NCI-H510A treated with DMSO at 0.1 percent for 48 hours (cell line): ENCODE measurements at regions not wholly inside any gene's neighbourhood (a gene's known extent, or its start where the extent isn't known, plus 50 kb on each side); places are given as distances from the start of the nearest gene placed in this dataset.
"Not testable (repeated sequence)": the region's sequence is repeated elsewhere in the genome, so short reads cannot be mapped to it uniquely, and the experiment has no call there.

Experiments used
- DNase-seq: peaks from one replicate; lab custom pipeline; 2025; lab: John Stamatoyannopoulos, UW

DNA sequence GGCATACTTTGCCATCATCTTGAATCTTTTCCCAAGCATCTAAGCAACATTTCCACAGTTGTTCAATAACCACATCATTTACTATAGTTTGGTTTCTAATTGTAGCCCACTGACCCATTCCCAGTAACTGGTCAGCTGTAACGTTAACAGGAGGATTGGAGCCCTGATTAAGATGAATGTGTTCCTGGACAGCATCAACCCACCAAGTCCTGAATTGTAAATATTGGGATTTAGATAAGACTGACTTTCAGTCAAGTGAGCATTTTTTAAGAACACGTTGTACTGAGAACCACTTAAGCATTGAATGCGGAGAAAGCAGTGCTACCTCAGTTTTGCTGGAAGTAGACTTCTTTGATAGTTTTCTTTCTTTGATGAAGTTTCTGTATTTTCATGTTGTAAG lies 53.3 kb upstream of the ARL4D start:
- not testable (repeated sequence) for DNase-seq

DNA sequence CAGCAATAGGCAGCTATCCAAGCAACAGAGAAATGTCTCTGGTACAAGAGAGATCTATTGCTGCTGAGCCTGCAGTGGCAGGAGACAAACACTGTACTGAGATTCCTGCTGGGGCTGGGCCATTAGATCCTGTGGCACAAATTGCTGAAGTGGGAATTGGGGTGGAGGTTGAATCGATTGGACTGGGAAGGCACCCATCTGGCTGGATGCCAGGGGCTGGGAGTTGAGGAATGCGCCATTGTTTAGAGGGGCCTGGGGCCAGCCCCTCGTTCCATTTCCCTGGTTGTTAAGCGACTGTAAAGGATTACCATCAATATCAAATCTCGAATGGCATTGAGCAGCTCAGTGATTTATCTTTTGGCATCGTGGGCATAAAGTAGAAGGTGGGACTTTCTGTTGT lies 54.1 kb upstream of the ARL4D start:
- no peak for DNase-seq

DNA sequence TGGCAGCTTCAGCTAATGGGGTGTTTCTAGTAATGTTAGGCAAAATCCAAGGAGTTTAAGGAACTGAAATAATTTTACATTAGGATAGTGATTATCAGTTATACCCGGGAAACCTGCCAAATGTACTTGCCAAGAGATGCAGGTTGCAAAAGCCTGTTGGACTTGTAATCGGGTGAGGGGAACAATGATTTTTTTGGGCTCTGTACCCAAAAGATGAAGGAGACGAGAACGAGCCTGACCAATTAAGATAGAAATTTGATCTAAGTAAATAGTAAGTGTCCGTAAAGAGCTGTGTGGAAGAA lies 56.3 kb upstream of the ARL4D start:
- DNase-seq: no peak

DNA sequence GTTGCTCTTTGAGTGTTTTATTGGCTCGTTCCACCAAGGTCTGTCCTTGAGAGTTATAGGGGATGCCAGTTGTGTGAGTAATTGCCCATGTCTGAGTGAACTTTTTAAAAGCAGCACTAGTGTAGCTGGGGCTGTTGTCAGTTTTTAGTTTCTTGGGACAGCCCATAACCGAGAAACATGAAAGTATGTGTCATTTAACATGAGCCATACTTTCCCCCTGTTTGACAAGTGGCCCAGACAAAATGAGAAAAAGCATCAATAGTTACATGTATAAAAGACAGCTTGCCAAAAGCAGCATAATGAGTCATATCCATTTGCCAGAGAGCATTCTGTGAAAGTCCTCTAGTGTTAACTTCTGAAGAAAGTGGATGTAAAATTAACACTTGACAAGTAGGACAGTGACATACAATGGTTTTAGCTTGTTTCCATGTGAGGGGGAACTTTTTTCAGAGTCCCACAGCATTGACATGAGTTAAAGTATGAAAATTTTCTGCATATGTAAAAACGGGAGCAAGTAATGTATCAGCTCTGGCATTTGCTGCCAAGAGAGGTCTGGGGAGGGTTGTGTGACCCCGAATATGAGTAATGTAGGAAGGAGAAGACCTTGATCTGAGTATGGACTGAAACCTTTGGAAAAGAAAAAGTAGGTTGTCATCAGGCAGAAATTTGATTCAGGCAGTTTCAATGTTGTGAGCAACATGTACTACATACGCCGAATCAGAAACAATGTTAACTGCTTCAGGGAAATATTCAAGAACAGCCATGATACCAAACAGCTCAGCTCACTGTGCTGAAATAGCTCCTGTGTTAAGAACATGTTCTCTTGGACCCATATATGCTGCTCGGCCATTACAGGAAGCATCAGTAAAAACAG lies 56.8 kb upstream of the ARL4D start:
- no peak for DNase-seq

DNA sequence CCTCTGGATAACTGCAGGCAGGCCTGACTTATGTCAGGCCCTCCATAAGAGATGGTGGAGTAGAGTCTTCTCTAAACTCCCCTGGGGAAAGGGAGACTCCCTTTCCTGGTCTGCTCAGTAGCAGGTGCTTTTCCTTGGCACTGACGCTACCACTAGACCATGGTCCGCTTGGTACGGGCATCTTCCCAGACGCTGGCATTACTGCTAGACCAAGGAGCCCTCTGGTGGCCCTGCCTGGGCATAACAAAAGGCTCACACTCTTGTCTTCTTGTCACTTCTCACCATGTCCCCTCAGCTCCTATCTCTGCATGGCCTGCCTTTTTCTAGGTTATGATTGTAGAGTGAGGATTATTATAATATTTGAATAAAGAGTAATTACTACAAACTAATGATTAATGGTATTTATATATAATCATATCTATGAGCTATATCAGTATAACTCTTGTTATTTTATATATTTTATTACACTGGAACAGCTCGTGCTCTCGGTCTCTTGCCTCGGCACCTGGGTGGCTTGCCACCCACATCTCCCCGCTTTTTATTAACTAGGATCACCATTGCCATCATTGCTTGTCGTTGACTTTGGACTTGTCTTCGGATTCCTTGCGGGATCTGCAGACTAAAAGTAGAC lies 59.8 kb upstream of the ARL4D start:
- peak; percentile 52 for DNase-seq

DNA sequence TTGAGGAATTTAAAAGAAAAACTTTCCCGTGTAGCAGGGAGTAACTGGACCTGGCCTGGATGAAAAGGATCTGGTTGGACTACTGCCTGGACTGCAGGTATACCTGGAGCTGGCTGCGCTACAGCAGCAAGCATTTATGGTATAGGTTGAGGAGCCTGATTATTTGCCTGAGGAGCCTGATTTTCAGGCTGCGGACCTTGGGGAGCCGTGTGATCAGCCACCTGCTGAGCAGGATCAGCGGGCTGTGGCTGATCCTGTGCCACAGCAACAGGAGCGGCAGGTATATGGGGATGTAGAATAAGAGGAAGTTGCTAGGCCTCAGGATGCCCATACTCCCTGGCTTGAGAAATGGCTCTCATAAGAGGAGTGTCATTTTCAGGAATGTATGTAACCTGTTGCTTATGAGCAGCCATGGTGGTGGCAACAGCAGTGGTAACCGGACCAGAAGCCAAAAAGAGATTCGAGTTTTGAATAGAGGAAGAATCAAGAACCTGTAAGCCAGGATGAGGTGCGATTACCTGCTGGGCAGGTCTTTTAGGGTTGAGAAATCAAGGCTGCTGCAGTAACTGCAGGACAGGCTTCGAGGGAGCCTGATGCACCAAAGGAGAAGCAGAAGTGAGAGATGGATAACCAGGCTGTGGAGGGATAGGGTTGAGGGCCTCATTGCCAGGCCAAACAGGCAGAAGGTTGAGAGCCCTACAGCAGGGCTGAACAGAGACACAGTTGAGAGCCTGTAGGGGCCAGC lies 60.9 kb upstream of the ARL4D start:
- DNase-seq: no peak

DNA sequence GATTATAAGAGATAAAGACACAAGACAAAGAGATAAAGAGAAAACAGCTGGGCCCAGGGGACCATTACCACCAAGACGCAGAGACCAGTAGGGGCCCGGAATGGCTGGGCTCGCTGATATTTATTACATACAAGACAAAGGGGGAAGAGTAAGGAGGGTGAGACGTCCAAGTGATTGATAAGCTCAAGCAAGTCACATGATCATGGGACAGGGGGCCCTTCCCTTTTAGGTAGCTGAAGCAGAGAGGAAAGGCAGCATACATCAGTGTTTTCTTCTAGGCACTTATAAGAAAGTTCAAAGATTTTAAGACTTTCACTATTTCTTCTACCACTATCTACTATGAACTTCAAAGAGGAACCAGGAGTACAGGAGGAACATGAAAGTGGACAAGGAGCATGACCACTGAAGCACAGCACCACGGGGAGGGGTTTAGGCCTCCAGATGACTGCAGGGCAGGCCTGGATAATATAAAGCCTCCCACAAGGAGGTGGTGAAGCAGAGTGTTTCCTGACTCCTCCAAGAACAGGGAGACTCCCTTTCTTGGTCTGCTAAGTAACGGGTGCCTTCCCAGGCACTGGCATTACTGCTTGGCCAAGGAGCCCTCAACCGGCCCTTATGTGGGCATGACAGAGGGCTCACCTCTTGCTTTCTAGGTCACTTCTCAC lies 63.9 kb upstream of the ARL4D start:
- no peak for DNase-seq

DNA sequence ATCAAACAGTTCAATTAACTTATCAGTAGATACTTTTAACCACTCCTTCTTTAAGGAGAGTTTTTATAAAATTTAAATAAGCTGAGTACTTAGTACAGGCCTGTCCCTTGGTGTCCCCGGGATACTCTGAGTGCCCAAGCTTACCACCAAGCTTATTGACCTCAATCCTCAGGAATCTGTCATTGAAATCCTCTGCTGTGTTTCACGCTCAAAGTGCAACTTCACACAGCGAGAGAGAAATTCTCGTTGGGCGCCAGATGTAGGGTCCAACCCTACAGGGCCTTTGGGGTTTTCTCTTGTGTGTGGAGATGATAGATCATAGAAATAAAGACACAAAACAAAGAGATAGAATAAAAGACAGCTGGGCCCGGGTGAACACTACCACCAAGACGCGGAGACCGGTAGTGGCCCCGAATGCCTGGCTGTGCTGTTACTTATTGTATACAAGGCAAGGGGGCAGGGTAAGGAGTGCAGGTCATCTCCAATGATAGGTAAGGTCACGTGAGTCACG lies 65.3 kb upstream of the ARL4D start:
- no peak for DNase-seq

DNA sequence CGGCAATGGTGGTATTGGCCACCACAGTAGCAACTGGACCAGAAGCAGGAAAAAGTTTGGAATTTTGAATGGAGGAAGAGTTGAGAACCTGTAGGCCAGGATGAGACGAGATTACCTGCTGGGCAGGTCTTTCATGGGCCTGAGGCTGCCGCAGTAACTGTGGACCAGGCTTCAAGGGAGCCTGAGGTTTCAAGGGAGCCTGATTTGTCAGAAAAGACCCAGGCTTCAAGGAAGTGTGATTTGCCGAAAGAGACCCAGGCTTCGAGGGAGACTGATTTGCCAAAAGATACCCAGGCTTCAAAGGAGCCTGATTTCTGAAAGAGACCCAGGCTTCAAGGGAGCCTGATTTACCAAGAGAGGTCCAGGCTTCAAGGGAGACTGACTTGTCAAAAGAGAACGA lies 66.6 kb upstream of the ARL4D start:
- DNase-seq: no peak

DNA sequence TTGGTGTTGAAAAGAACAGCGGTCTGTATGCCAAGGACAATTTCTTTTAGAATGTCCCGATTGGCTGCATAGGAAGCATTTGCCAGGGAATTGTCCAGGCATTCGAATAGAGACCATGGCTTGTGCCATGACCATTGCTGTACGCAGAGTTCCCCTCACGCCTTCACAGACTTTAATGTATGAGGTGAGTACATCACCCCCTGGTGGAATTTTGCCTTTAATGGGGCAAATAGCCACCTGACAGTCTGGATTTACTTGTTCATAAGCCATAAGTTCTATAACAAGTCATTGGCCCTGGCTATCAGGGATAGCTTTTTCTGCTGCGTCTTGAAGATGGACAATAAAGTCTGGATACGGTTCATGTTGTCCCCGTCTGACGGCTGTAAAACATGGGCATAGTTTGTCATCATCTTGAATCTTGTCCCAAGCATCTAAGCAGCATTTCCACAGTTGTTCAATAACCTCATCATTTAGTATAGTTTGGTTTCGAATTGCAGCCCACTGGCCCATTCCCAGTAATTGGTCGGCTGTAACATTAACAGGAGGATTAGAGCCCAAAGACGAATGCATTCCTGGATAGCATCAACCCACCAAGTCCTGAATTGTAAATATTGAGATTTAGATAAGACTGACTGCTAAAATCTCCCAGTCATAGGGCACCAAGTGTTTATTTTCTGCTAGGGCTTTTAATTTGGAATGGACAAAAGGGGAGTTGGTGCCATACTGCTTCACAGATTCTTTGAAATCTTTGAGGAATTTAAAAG lies 67.7 kb upstream of the ARL4D start:
- no peak for DNase-seq

DNA sequence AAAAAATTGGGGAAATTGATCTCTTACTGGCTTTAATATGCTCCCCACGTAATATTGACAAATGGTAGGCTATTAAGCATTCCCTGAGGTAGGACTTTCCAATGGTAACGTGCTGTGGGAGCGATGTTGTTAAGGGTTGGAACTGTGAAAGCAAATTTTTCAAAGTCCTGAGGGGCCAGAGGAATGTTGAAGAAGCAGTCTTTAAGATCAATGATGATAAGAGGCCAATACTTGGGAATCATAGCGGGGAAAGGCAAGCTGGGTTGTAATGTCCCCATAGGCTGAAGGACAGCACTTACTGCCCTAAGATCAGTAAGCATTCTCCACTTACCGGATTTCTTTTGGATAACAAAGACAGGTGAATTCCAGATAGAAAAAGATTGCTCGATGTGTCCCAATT lies 69.6 kb upstream of the ARL4D start:
- no peak for DNase-seq

DNA sequence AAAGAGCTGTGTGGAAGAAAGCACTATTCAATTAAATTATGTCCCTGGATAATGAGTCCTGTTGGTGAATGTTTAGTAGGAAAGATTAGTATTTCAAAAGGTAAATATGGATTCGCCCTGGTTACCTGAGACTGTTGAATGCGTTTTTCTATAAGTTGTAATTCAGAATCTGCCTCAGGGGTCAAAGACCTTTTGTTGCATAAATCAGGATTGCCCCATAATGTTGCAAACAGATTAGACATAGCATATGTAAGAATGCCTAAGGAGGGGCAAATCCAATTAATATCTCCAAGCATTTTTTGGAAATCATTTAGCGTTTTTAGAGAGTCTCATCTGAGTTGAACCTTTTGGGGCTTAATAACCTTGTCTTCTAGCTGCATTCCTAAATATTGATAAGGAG lies 70.1 kb upstream of the ARL4D start:
- DNase-seq: no peak

DNA sequence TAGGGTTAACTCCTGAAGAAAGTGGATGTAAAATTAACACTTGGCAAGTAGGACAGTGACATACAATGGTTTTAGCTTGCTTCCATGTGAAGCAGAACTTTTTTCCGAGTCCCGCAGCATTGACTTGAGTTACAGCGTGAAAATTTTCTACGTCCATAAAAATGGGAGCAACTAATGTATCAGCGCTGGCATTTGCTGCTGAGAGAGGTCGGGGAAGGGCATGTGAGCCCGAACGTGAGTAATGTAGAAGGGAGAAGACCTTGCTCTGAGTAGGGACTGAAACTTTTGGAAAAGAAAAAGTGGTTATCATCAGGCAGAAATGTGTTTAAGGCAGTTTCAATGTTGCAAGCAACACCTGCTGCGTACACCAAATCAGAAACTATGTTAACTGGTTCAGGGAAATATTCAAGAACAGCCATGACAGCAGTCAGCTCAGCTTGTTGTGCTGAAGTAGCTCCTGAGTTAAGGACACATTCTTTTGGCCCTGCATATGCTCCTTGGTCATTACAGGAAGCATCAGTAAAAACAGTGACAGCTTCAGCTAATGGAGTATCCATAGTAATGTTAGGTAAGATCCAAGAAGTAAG lies 70.9 kb upstream of the ARL4D start:
- no peak for DNase-seq

DNA sequence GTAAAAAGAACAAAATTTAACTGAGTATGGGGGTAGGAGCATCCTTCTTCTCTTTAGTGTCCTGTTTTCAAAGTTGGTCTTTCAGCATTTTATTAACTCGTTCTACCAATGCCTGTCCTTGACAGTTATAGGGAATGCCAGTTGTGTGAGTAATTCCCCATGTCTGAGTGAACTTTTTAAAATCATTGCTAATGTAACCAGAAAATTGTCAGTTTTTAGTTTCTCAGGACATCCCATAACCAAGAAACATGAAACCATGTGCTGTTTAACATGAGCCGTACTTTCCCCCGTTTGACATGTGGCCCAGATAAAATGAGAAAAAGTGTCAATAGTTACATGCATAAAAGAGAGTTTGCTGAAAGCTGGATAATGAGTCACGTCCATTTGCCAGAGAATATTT lies 71.4 kb upstream of the ARL4D start:
- no peak for DNase-seq

DNA sequence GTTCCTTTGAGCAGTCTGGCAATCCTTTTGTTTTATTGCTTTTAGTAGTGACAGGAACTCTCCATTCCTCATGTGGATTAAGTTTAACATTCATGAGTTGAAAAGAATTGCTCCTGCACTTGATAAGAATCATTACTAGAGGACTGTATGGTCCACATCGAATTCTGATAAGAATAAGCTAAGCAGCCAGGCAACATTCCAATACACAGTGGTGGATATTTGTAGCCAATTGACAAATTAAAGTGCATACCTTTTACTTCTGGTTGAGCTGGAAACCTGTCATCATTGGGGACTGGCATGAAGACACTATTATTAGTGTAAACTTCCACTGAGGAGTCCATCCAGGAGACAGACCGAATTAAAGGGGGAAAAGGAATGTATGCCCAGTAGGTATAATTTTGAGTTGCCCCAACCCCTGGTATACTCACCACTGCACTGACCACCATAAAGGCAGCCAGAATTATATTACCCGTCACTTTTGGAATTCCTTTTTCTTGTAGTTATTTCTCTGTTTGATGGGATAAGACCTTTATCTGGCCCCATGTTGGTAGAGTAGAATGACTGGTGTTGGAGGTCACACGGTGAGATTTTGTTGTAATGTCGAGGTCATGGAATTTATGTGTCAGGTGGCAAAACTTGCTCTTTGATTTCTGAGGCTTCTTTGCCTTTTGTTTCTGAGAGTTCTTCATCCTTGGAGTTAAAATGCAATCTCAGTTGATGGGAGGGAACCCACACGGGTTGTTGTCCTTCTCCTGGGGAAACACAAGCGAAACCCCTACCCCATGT lies 72.1 kb upstream of the ARL4D start:
- DNase-seq: no peak

DNA sequence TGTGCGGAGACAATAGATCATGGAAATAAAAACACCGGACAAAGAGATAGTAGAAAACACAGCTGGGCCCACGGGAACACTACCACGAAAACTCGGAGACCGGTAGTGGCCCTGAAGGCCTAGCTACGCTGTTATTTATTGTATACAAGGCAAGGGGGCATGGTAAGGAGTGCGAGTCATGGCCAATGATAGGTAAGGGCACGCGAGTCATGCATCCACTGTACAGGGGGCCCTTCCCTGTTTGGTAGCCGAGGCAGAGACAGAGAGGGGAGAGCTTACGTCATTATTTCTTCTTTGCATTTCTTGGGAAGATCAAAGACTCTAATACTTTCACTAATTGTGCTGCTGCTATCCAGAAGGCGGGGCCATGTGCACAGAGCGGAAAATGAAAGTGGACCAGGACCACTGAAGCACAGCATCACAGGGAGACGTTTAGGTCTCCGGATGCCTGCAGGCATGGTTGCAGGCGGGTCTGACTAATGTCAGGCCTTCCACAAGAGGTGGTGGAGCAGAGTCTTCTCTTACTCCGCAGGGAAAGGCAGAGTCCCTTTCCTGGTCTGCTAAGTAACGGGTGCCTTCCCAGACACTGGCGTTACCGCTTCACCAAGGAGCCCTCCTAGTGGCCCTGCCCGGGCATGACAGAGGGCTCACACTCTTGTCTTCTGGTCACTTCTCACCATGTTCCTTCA lies 74.4 kb upstream of the ARL4D start:
- DNase-seq: no peak

DNA sequence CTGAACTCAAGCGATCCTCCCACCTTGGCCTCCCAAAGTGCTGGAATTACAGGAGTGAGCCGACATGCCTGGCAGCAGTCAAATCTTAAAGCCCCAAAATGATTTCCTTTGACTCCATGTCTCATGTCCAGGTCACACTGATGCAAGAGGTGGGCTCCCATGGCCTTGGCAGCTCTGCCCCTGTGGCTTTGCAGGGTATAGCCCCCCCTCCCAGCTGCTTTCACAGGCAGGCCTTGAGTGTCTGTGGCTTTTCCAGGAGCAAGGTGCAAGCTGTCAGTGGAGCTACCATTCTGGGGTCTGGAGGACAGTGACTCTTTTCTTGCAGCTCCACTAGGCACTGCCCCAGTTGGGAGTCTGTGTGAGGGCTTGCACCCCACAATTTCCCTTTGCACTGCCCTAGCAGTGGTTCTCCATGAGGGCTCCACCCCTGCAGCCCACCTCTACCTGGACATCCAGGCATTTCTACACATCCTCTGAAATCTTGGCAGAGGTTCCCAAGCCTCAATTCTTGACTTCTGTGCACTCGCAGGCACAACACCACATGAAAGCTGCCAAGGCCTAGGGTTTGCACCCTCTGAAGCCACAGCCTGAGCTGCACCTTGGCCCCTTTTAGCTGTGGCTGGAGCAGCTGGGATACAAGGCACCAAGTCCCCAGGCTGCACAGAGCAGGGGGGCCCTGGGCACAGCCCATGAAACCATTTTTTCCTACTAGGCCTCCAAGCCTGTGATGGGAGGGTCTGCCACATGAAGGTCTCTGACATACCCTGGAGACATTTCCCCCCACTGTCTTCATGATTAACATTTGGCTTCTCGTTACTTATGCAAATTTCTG lies 79.3 kb upstream of the ARL4D start:
- DNase-seq: no peak

DNA sequence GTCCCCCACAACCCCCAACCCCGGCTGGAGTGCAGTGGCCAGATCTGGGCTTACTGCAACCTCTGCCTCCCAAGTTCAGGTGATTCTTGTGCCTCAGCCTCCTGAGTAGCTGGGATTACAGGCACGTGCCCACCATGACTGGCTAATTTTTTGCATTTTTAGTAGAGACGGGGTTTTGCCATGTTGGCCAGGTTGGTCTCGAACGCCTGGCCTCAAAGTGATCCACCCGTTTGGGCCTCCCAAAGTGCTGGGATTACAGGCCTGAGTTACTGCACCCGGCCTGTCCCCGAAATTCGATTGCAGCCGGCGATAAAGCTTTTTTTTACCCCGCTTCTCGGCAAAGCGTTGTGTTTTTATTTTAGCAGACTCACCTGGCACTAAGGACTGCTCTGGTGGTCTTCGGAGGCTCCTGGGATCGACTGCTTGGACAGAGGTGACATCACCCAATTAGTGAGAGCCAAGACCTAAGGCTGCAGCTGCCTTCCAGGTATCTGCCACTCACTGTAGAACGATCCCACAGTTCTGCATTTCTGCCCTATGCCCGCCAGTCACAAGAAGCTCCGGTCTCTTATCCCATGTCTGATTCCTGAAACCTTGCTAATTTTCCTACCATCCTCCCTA lies 82.2 kb upstream of the ARL4D start:
- no peak for DNase-seq
